K562 (cell line): ENCODE measurements at regions not wholly inside any gene's neighbourhood (a gene's known extent, or its start where the extent isn't known, plus 50 kb on each side); places are given as distances from the start of the nearest gene placed in this dataset.

Experiments
- ATAC-seq: fragments of 200-7000 bp; cut with Tn5 transposase; 3 replicates; pipeline ENCODE4 v1.9.1; 2020; ENCODE audit warnings: moderate library complexity
- BruUV-seq: library from RNA; stranded (reverse); fragments of 400-500 nt; replicated peaks from 2 replicates; lab custom pipeline; 2021; lab: Mats Ljungman, UMichigan
- CTCF ChIA-PET: fragments of 300-600 bp; formaldehyde crosslinking; extraction: SDS; loops from one replicate; lab custom pipeline; 2021; ENCODE audit warnings: low intra/inter-chr PET ratio; lab: Yijun Ruan, JAX
- POLR2A ChIA-PET: fragments of 300-600, 350-650 bp; sonication (Branson Sonifier 250); formaldehyde crosslinking; extraction: SDS; loops from one replicate; lab custom pipeline; 2021; ENCODE audit warnings: antibody characterized with exemption, inconsistent platforms; lab: Yijun Ruan, JAX
- DNase-seq, 4 experiments: peaks; one replicate each; pipeline versions ENCODE4 v3.0.0 to v3.0.0-alpha.2; 2011 to 2018; ENCODE audit warnings: low spot score in 3 of 4, mixed read lengths in 3 of 4; ENCODE audit errors: extremely low read depth in 1 of 4
- FAIRE-seq: peaks from 2 replicates; lab custom pipeline; 2011; peaks lifted over from hg19 to GRCh38; lab: Jason Lieb, UNC
- H2AFZ ChIP-seq: 2 replicates; pipeline ENCODE4 v1.6.0; 2011; ENCODE audit warnings: low read depth, low read length, control low read depth, inconsistent platforms
- H3K27ac ChIP-seq: fragments of 200-600 bp; 3 replicates; pipeline ENCODE4 v1.8.0; 2011; ENCODE audit warnings: low read depth, mild to moderate bottlenecking, control low read depth, inconsistent platforms, low read length, moderate library complexity, mixed read lengths; ENCODE audit errors: extremely low read depth
- H3K27me3 ChIP-seq, 2 experiments: fragments of 300-600 bp in 1 of 2; 2 replicates in 1 of 2; 3 replicates in 1 of 2; pipeline versions ENCODE4 v1.6.0 to v1.8.0; 2011; ENCODE audit warnings: inconsistent platforms in 2 of 2, low read length in 2 of 2, mild to moderate bottlenecking in 1 of 2, mixed read lengths in 1 of 2, moderate library complexity in 1 of 2; ENCODE audit not compliant: control insufficient read depth in 2 of 2, insufficient read depth in 2 of 2
- H3K36me3 ChIP-seq: fragments of 300-600 bp; 3 replicates; pipeline ENCODE4 v1.8.0; 2011; ENCODE audit warnings: mild to moderate bottlenecking, low read length, inconsistent platforms; ENCODE audit not compliant: control insufficient read depth, insufficient read depth
- H3K4me1 ChIP-seq, 2 experiments: fragments of 200-600 bp in 1 of 2; replicated peaks in 1 of 2; 2 replicates in 1 of 2; 3 replicates in 1 of 2; pipeline versions ENCODE4 v1.5.1 to v1.8.0; 2011; ENCODE audit warnings: inconsistent platforms in 2 of 2, low read length in 2 of 2, mild to moderate bottlenecking in 1 of 2, mixed read lengths in 1 of 2, moderate library complexity in 1 of 2; ENCODE audit not compliant: control insufficient read depth in 2 of 2, insufficient read depth in 2 of 2
- H3K4me2 ChIP-seq: 2 replicates; pipeline ENCODE4 v1.6.1; 2011; ENCODE audit warnings: low read length, control low read depth, inconsistent platforms, mixed read lengths; ENCODE audit not compliant: insufficient read depth
- H3K4me3 ChIP-seq: fragments of 200-600 bp; sonication (generic), shearing (Covaris generic); 2 replicates; pipeline ENCODE4 v1.5.1; 2016; ENCODE audit warnings: control low read depth, inconsistent platforms
- H3K79me2 ChIP-seq: fragments of 200-600 bp; 3 replicates; pipeline ENCODE4 v1.8.0; 2011; ENCODE audit warnings: low read length, inconsistent platforms; ENCODE audit not compliant: control insufficient read depth, insufficient read depth
- H3K9ac ChIP-seq, 2 experiments: 2 replicates each; pipeline versions ENCODE4 v1.6.0 to v1.6.1; 2011; ENCODE audit warnings: low read depth in 2 of 2, low read length in 2 of 2, control low read depth in 1 of 2, inconsistent platforms in 1 of 2, mild to moderate bottlenecking in 1 of 2, mixed read lengths in 1 of 2; ENCODE audit not compliant: insufficient read depth in 1 of 2
- H3K9me1 ChIP-seq: one replicate; pipeline ENCODE4 v1.6.0; 2011; ENCODE audit warnings: inconsistent platforms, mild to moderate bottlenecking, low read length, moderate library complexity; ENCODE audit not compliant: control insufficient read depth, insufficient read depth
- H3K9me3 ChIP-seq: replicated peaks from 2 replicates; pipeline ENCODE4 v1.5.1; 2011; ENCODE audit warnings: low read depth, low read length, inconsistent platforms; ENCODE audit not compliant: control insufficient read depth, insufficient read depth
- H4K20me1 ChIP-seq: replicated peaks from 2 replicates; pipeline ENCODE4 v1.6.1; 2011; ENCODE audit warnings: low read length, inconsistent platforms, mixed read lengths; ENCODE audit not compliant: control insufficient read depth, insufficient read depth
- HIVEP1 ChIP-seq: fragments of 250-450 bp; sonication (Bioruptor Pico); IDR thresholded peaks from 2 replicates; pipeline ENCODE4 v1.4.0; 2020; ENCODE audit warnings: mild to moderate bottlenecking
- NCOA6 ChIP-seq: fragments of 450-650 bp; IDR thresholded peaks from 2 replicates; pipeline ENCODE4 v1.6.1; 2017; ENCODE audit warnings: mild to moderate bottlenecking
- NFE2L1 ChIP-seq: fragments of 450-650 bp; IDR thresholded peaks from 2 replicates; pipeline ENCODE4 v1.6.1; 2016; ENCODE audit warnings: missing genetic modification characterization, low read depth, mild to moderate bottlenecking, missing compliant biosample characterization, moderate library complexity, borderline replicate concordance
- POU5F1 ChIP-seq: fragments of 150-350 bp; IDR thresholded peaks from 2 replicates; pipeline ENCODE4 v1.6.1; 2014; ENCODE audit warnings: borderline replicate concordance, low read length, low read depth, mild to moderate bottlenecking; ENCODE audit not compliant: partially characterized antibody
- SAFB ChIP-seq: fragments of 200-400 bp; formaldehyde crosslinking; IDR thresholded peaks from 2 replicates; pipeline ENCODE4 v1.6.1; 2017; ENCODE audit warnings: low read depth, low read length, borderline replicate concordance
- SP1 ChIP-seq: sonication (generic); formaldehyde crosslinking; IDR thresholded peaks from 2 replicates; pipeline ENCODE4 v1.8.1; 2022; ENCODE audit warnings: mild to moderate bottlenecking, missing genetic modification reagents
- TAF7 ChIP-seq: fragments of 450-650 bp; IDR thresholded peaks from 2 replicates; pipeline ENCODE4 v1.6.1; 2016; ENCODE audit warnings: missing genetic modification characterization, missing compliant biosample characterization
- TBP ChIP-seq: optimal IDR thresholded peaks from 2 replicates; pipeline ENCODE3; 2011; ENCODE audit warnings: low read depth, low read length, improper control_type of control experiment
- ZNF282 ChIP-seq: sonication (generic); formaldehyde crosslinking; IDR thresholded peaks from 2 replicates; pipeline ENCODE4 v1.8.1; 2023; ENCODE audit warnings: missing genetic modification reagents
- ZNF561 ChIP-seq: fragments of 450-650 bp; formaldehyde crosslinking; conservative IDR thresholded peaks from 2 replicates; pipeline ENCODE4 v1.4.0; 2020; ENCODE audit warnings: mild to moderate bottlenecking, moderate library complexity
- ZNF764 ChIP-seq: fragments of 250-450 bp; sonication (Bioruptor Pico); IDR thresholded peaks from 2 replicates; pipeline ENCODE4 v1.4.0; 2020; ENCODE audit warnings: low read depth, mild to moderate bottlenecking, moderate library complexity
- WGBS: fragments of 100-300 bp; shearing (Covaris generic); methylation state at CpG from one replicate; pipeline ENCODE4 v1.1.6; 2016; ENCODE audit warnings: low coverage, mixed read lengths; ENCODE audit not compliant: insufficient coverage; ENCODE audit errors: missing lambda C conversion rate; 5-methylcytosine and 5-hydroxymethylcytosine counted together
- in situ Hi-C: fragments of 300-500 bp; cut with MboI; formaldehyde crosslinking; loops from 4 replicates; pipeline ENCODE4 v1.15.0; 2018; ENCODE audit warnings: inconsistent platforms, mixed read lengths
- intact Hi-C: fragments of 100-400 bp; cut with micrococcal nuclease; formaldehyde crosslinking; loops from 2 replicates; pipeline ENCODE4 v1.14.2; 2022
- TF ChIP-seq, protein P1 (sequence below), 2 experiments: fragments of 450-650 bp in 1 of 2; IDR thresholded peaks; 2 replicates each; pipeline ENCODE4 v1.6.1; 2011 to 2017; ENCODE audit warnings: low read depth in 2 of 2, antibody characterized with exemption in 1 of 2, borderline replicate concordance in 1 of 2, low read length in 1 of 2, mild to moderate bottlenecking in 1 of 2, mixed read lengths in 1 of 2; ENCODE audit not compliant: control insufficient read depth in 1 of 2
- TF ChIP-seq, protein P2 (sequence below): fragments of 250-450 bp; sonication (Bioruptor Pico); IDR thresholded peaks from 2 replicates; pipeline ENCODE4 v1.5.0; 2021
- TF ChIP-seq, protein P3 (sequence below): fragments of 250-450 bp; sonication (Bioruptor Pico); IDR thresholded peaks from 2 replicates; pipeline ENCODE4 v1.5.0; 2020; ENCODE audit warnings: mild to moderate bottlenecking
- TF ChIP-seq, protein P4 (sequence below): sonication (generic); formaldehyde crosslinking; IDR thresholded peaks from 2 replicates; pipeline ENCODE4 v1.8.1; 2023; ENCODE audit warnings: mild to moderate bottlenecking, missing genetic modification reagents

DNA sequence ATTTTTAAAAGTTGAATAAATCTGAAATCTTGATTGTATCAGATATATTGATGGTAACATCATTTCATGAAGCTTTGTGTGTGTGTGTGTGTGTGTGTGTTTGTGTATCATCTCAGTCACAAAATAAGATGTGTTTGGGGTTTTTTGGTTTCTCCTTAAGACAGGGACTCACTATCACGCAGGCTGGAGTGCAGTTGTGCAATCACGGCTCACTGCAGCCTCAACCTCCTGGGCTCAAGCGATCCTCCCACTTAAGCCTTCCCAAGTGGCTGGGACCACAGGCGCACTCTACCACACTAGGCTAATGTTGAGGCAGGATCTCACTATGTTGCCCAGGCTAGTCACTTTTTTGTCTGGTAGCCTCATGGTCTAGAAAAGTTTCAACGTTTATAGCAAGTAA, 83.4 kb upstream of the DMRT1 start (continued):
- TF ChIP-seq, protein P1, sequence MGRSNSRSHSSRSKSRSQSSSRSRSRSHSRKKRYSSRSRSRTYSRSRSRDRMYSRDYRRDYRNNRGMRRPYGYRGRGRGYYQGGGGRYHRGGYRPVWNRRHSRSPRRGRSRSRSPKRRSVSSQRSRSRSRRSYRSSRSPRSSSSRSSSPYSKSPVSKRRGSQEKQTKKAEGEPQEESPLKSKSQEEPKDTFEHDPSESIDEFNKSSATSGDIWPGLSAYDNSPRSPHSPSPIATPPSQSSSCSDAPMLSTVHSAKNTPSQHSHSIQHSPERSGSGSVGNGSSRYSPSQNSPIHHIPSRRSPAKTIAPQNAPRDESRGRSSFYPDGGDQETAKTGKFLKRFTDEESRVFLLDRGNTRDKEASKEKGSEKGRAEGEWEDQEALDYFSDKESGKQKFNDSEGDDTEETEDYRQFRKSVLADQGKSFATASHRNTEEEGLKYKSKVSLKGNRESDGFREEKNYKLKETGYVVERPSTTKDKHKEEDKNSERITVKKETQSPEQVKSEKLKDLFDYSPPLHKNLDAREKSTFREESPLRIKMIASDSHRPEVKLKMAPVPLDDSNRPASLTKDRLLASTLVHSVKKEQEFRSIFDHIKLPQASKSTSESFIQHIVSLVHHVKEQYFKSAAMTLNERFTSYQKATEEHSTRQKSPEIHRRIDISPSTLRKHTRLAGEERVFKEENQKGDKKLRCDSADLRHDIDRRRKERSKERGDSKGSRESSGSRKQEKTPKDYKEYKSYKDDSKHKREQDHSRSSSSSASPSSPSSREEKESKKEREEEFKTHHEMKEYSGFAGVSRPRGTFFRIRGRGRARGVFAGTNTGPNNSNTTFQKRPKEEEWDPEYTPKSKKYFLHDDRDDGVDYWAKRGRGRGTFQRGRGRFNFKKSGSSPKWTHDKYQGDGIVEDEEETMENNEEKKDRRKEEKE (IDR thresholded peaks at IDR 0.05; ENCODE audit: borderline replicate concordance in 1 of 2, control insufficient read depth in 1 of 2, low read depth in 2 of 2, low read length in 1 of 2): no peak
- TF ChIP-seq NFE2L1 (tag) (no peak), TAF7 (no peak), POU5F1 (no peak), HIVEP1 (no peak)
- TF ChIP-seq, protein P2, sequence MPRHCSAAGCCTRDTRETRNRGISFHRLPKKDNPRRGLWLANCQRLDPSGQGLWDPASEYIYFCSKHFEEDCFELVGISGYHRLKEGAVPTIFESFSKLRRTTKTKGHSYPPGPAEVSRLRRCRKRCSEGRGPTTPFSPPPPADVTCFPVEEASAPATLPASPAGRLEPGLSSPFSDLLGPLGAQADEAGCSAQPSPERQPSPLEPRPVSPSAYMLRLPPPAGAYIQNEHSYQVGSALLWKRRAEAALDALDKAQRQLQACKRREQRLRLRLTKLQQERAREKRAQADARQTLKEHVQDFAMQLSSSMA (CRISPR knock-in tag): no peak

DNA sequence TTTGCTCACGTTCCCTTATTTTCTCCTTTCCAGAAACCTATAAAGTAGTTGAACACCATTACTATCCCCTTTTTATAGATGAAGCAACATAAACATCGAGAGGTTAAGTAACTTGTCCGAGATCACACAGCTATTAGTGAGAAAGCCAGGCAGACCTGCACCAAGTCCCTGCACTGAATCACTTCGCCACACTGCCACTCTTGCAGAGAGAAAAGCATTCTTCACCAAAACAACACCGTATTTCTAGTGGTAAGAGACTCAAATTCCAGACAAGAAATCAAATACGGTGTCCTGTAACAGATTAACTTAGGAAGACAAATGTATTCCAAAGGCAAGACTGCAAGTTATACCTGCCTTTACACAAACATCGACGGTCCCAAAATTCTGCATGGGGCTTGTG, 82.0 kb upstream of the DMRT1 start:
- ATAC-seq: no peak
- 0% methylated on average over 8 of the region's 8 CpGs for WGBS
- H3K4me3 ChIP-seq: no peak overlapping the region
- no peaks in the 10 kb centered on the region for H3K9me3 ChIP-seq
- H3K27me3 ChIP-seq: peaks cover 0 to 9% of the 10 kb centered on the region in 2 experiments; a peak in 3 of 5 replicates
- no peak overlapping the region for H3K9ac ChIP-seq
- no peaks in the 10 kb centered on the region for H3K4me1 ChIP-seq
- in situ Hi-C loops (loop anchor here (25.0 kb wide), 1 partner anchor 147 kb away; no protein-coding TSS in a partner anchor), intact Hi-C loops (no loop called here)
- H3K79me2 ChIP-seq: no peaks in the 10 kb centered on the region
- no peak overlapping the region for H3K27ac ChIP-seq
- H3K36me3 ChIP-seq: no peaks in the 10 kb centered on the region
- DNase-seq: no peak
- H3K9me1 ChIP-seq: no peaks in the 10 kb centered on the region
- no peaks in the 10 kb centered on the region for H4K20me1 ChIP-seq
- H3K4me2 ChIP-seq: no peak overlapping the region
- POLR2A ChIA-PET: no interaction called here
- no TSS peak for BruUV-seq
- no peak overlapping the region for H2AFZ ChIP-seq
- CTCF ChIA-PET: no interaction called here
- no peak for FAIRE-seq
- TF ChIP-seq, protein P3, sequence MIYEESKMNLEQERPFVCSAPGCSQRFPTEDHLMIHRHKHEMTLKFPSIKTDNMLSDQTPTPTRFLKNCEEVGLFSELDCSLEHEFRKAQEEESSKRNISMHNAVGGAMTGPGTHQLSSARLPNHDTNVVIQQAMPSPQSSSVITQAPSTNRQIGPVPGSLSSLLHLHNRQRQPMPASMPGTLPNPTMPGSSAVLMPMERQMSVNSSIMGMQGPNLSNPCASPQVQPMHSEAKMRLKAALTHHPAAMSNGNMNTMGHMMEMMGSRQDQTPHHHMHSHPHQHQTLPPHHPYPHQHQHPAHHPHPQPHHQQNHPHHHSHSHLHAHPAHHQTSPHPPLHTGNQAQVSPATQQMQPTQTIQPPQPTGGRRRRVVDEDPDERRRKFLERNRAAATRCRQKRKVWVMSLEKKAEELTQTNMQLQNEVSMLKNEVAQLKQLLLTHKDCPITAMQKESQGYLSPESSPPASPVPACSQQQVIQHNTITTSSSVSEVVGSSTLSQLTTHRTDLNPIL (CRISPR knock-in tag): no peak
- TF ChIP-seq ZNF561 (no peak), TBP (no peak), ZNF764 (CRISPR knock-in tag) (no peak), NCOA6 (no peak), SAFB (no peak), ZNF282 (CRISPR knock-in tag) (no peak), SP1 (no peak)
- TF ChIP-seq, protein P4, sequence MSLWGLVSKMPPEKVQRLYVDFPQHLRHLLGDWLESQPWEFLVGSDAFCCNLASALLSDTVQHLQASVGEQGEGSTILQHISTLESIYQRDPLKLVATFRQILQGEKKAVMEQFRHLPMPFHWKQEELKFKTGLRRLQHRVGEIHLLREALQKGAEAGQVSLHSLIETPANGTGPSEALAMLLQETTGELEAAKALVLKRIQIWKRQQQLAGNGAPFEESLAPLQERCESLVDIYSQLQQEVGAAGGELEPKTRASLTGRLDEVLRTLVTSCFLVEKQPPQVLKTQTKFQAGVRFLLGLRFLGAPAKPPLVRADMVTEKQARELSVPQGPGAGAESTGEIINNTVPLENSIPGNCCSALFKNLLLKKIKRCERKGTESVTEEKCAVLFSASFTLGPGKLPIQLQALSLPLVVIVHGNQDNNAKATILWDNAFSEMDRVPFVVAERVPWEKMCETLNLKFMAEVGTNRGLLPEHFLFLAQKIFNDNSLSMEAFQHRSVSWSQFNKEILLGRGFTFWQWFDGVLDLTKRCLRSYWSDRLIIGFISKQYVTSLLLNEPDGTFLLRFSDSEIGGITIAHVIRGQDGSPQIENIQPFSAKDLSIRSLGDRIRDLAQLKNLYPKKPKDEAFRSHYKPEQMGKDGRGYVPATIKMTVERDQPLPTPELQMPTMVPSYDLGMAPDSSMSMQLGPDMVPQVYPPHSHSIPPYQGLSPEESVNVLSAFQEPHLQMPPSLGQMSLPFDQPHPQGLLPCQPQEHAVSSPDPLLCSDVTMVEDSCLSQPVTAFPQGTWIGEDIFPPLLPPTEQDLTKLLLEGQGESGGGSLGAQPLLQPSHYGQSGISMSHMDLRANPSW (CRISPR knock-in tag): no peak
